HepG2 (cell line): ENCODE measurements at regions not wholly inside any gene's neighbourhood (a gene's known extent, or its start where the extent isn't known, plus 50 kb on each side); places are given as distances from the start of the nearest gene placed in this dataset.

ENCODE experiments used
- ATF7 ChIP-seq, 2 experiments: fragments of 450-650 bp in 1 of 2; sonication (generic) in 1 of 2; formaldehyde crosslinking in 1 of 2; IDR thresholded peaks; 2 replicates each; pipeline versions ENCODE4 v1.4.0 to v1.6.1; 2016 to 2020; ENCODE audit warnings: antibody characterized with exemption in 1 of 2, mild to moderate bottlenecking in 1 of 2, missing genetic modification reagents in 1 of 2
- CAMTA2 ChIP-seq: sonication (generic); formaldehyde crosslinking; IDR thresholded peaks from 2 replicates; pipeline ENCODE4 v1.4.0; 2020; ENCODE audit warnings: mild to moderate bottlenecking, missing genetic modification reagents, borderline replicate concordance
- EP300 ChIP-seq, 3 experiments: sonication (generic) in 1 of 3; formaldehyde crosslinking in 1 of 3; IDR thresholded peaks; 2 replicates each; pipeline versions ENCODE4 v1.5.1 to v1.6.1; 2011 to 2020; ENCODE audit warnings: low read depth in 2 of 3, low read length in 2 of 3, borderline replicate concordance in 1 of 3, improper control_type of control experiment in 1 of 3, mild to moderate bottlenecking in 1 of 3, missing genetic modification reagents in 1 of 3, moderate library complexity in 1 of 3
- GRHL1 ChIP-seq: sonication (generic); formaldehyde crosslinking; conservative IDR thresholded peaks from 2 replicates; pipeline ENCODE4 v1.8.0; 2022; ENCODE audit warnings: missing genetic modification reagents
- SMC3 ChIP-seq: IDR thresholded peaks from 2 replicates; pipeline ENCODE4 v1.6.1; 2011; ENCODE audit warnings: low read length, improper control_type of control experiment
- SRY ChIP-seq: sonication (generic); formaldehyde crosslinking; IDR thresholded peaks from 2 replicates; pipeline ENCODE4 v1.8.0; 2022; ENCODE audit warnings: mild to moderate bottlenecking, missing genetic modification reagents
- ZNF143 ChIP-seq: sonication (generic); formaldehyde crosslinking; IDR thresholded peaks from 2 replicates; pipeline ENCODE4 v1.4.0; 2020; ENCODE audit warnings: missing genetic modification reagents
- ZNF180 ChIP-seq: sonication (generic); formaldehyde crosslinking; IDR thresholded peaks from 2 replicates; pipeline ENCODE4 v1.4.0; 2020; ENCODE audit warnings: low read depth, missing genetic modification reagents, borderline replicate concordance
- ZNF713 ChIP-seq: sonication (generic); formaldehyde crosslinking; IDR thresholded peaks from 2 replicates; pipeline ENCODE4 v1.4.0; 2020; ENCODE audit warnings: mild to moderate bottlenecking, missing genetic modification reagents
- TF ChIP-seq, protein P1 (sequence below), 2 experiments: sonication (generic) in 1 of 2; formaldehyde crosslinking in 1 of 2; IDR thresholded peaks; 2 replicates each; pipeline versions ENCODE4 v1.5.1 to v1.6.1; 2011 to 2020; ENCODE audit warnings: borderline replicate concordance in 1 of 2, low read depth in 1 of 2, low read length in 1 of 2, mild to moderate bottlenecking in 1 of 2, missing genetic modification reagents in 1 of 2, moderate library complexity in 1 of 2
- TF ChIP-seq, protein P2 (sequence below): sonication (generic); formaldehyde crosslinking; IDR thresholded peaks from 2 replicates; pipeline ENCODE4 v1.4.0; 2020; ENCODE audit warnings: missing genetic modification reagents
- TF ChIP-seq, protein P3 (sequence below): sonication (generic); formaldehyde crosslinking; IDR thresholded peaks from 2 replicates; pipeline ENCODE4 v1.4.0; 2020; ENCODE audit warnings: missing genetic modification reagents

DNA sequence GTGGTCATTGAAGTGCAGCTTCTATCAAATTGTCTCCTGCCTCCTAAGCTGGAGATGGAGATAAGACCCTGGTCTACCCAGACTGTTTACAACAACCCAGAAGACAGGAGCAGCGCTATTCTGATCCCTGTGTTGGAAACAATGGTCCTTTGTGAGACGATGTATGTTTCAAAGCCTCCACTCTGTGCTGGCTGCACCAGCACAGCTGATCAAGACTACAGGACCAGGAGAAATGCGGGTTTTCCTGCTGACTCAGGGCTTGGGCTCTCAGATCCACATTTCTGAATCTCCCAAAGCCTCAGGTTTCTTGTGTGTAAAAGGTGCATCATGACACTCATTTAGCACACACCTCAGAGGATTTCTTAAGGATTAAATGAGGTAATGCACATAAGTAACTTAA lies 92.0 kb downstream of the POU3F3 start:
- TF ChIP-seq GRHL1 (CRISPR knock-in tag) (no peak), ATF7 (IDR thresholded peaks at IDR 0.05) (no peak), ATF7 (CRISPR knock-in tag; IDR thresholded peaks at IDR 0.05) (no peak), SMC3 (no peak), EP300 (IDR thresholded peaks at IDR 0.05; ENCODE audit: low read depth in 2 of 2, low read length in 2 of 2) (no peak), EP300 (CRISPR knock-in tag; IDR thresholded peaks at IDR 0.05; ENCODE audit: borderline replicate concordance) (no peak), SRY (CRISPR knock-in tag) (no peak), ZNF713 (CRISPR knock-in tag) (no peak), ZNF143 (no peak), ZNF180 (CRISPR knock-in tag) (no peak), CAMTA2 (CRISPR knock-in tag) (no peak)
- TF ChIP-seq, protein P1, sequence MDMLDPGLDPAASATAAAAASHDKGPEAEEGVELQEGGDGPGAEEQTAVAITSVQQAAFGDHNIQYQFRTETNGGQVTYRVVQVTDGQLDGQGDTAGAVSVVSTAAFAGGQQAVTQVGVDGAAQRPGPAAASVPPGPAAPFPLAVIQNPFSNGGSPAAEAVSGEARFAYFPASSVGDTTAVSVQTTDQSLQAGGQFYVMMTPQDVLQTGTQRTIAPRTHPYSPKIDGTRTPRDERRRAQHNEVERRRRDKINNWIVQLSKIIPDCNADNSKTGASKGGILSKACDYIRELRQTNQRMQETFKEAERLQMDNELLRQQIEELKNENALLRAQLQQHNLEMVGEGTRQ (IDR thresholded peaks at IDR 0.05; ENCODE audit: low read depth, low read length): no peak
- TF ChIP-seq, protein P1 (CRISPR knock-in tag; IDR thresholded peaks at IDR 0.05; ENCODE audit: borderline replicate concordance): no peak
- TF ChIP-seq, protein P2, sequence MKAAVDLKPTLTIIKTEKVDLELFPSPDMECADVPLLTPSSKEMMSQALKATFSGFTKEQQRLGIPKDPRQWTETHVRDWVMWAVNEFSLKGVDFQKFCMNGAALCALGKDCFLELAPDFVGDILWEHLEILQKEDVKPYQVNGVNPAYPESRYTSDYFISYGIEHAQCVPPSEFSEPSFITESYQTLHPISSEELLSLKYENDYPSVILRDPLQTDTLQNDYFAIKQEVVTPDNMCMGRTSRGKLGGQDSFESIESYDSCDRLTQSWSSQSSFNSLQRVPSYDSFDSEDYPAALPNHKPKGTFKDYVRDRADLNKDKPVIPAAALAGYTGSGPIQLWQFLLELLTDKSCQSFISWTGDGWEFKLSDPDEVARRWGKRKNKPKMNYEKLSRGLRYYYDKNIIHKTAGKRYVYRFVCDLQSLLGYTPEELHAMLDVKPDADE (CRISPR knock-in tag): no peak
- TF ChIP-seq, protein P3, sequence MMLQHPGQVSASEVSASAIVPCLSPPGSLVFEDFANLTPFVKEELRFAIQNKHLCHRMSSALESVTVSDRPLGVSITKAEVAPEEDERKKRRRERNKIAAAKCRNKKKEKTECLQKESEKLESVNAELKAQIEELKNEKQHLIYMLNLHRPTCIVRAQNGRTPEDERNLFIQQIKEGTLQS (CRISPR knock-in tag): no peak
